Ovary (tissue), 3 donors: ENCODE measurements at regions not wholly inside any gene's neighbourhood (a gene's known extent, or its start where the extent isn't known, plus 50 kb on each side); places are given as distances from the start of the nearest gene placed in this dataset.

Experiments
- EP300 ChIP-seq: sonication (generic); formaldehyde crosslinking; IDR thresholded peaks from one replicate; pipeline ENCODE4 v1.6.1; 2017; ENCODE audit warnings: antibody characterized with exemption
- POLR2A ChIP-seq: fragments of 450-650 bp; IDR thresholded peaks from one replicate; pipeline ENCODE4 v1.6.1; 2017; ENCODE audit warnings: antibody characterized with exemption, mild to moderate bottlenecking, moderate library complexity
- TF ChIP-seq, protein P1 (sequence below), 3 donors: fragments of 450-650 bp in 2 of 3; fragments of 200-600 bp in 1 of 3; IDR thresholded peaks; one replicate each; pipeline versions ENCODE4 v1.5.1 to v1.8.0; 2016 to 2022; ENCODE audit warnings: antibody characterized with exemption in 3 of 3, mild to moderate bottlenecking in 1 of 3
- donor health status: DM: no; HTN: no; CAD: no.

DNA sequence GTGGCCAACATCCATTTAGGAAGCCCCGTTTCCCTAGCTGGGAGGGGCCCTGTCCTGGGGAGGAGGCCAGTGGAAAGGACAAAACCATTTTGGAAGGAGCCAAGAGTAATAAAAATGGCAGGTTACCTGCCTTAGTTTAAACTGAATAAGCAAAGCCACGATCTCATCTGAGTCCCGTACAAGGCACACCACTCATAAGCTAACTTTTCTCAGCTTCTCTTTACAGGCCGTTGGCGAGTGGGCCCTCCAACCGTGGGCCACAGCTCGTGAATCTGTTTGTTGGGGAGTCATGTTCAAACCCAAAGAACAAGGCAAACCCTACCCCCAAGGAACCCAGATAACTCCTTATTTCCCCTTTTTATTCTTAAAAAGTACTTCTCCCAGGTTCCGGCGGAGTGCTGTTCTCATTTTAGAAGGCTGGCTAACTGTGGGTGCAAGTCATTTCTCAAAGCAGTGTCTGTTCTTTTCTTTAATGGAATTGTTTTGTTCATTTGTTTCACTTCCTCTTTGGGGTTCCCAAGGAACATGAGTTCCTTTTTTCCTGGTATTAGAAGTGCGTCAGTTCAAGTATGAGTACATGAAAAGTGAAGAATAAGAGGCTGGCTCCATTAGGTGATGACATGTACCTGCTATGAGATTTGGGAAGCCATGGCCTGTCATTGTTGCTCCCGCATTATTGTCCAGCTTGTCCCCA lies 89.0 kb downstream of the PSMG1 start:
- TF ChIP-seq, protein P1, sequence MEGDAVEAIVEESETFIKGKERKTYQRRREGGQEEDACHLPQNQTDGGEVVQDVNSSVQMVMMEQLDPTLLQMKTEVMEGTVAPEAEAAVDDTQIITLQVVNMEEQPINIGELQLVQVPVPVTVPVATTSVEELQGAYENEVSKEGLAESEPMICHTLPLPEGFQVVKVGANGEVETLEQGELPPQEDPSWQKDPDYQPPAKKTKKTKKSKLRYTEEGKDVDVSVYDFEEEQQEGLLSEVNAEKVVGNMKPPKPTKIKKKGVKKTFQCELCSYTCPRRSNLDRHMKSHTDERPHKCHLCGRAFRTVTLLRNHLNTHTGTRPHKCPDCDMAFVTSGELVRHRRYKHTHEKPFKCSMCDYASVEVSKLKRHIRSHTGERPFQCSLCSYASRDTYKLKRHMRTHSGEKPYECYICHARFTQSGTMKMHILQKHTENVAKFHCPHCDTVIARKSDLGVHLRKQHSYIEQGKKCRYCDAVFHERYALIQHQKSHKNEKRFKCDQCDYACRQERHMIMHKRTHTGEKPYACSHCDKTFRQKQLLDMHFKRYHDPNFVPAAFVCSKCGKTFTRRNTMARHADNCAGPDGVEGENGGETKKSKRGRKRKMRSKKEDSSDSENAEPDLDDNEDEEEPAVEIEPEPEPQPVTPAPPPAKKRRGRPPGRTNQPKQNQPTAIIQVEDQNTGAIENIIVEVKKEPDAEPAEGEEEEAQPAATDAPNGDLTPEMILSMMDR (IDR thresholded peaks at IDR 0.05) = no peak
- TF ChIP-seq POLR2A (no peak), EP300 (no peak)
